ENCODE measurements at regions not wholly inside any gene's neighbourhood (a gene's known extent, or its start where the extent isn't known, plus 50 kb on each side); places are given as distances from the start of the nearest gene placed in this dataset.

DNA sequence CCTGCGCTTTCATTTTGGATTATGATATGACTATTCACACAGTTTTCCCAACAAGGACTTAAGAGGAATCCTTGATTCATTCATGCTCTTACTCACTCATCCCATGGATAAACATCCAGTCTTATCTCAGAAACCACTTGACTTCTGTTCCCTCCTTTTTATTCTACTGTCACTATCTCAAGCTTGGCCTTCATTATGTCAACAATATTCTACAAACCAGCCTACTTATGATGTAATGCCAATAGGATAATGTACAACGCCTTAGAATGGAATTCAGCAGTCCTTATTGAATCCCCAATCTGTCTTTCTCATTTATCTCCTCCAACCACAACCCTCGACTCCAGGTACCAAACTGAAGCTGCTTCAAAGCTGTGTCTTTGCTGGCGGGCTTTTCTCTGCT lies 448.5 kb downstream of the PDZRN4 start:
- Mint-ChIP-seq H3K9me3 (peaks cover 18% of the 10 kb centered on the region), H3K4me1 (no peaks in the 10 kb centered on the region), H3K4me3 (no peak overlapping the region), H3K27me3 (ENCODE audit: low read depth) (no peaks in the 10 kb centered on the region; the same call in 1 of the 2 replicates), H3K36me3 (peaks cover 10% of the 10 kb centered on the region), H3K27ac (no peak overlapping the region)
- POLR2A ChIA-PET, result no interaction called here
- CTCF ChIA-PET, result no interaction called here
- ATAC-seq (no peak), DNase-seq (ENCODE audit: low spot score) (no peak)
- TF ChIP-seq, protein P1, sequence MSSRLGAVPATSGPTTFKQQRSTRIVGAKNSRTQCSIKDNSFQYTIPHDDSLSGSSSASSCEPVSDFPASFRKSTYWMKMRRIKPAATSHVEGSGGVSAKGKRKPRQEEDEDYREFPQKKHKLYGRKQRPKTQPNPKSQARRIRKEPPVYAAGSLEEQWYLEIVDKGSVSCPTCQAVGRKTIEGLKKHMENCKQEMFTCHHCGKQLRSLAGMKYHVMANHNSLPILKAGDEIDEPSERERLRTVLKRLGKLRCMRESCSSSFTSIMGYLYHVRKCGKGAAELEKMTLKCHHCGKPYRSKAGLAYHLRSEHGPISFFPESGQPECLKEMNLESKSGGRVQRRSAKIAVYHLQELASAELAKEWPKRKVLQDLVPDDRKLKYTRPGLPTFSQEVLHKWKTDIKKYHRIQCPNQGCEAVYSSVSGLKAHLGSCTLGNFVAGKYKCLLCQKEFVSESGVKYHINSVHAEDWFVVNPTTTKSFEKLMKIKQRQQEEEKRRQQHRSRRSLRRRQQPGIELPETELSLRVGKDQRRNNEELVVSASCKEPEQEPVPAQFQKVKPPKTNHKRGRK (CRISPR knock-in tag; IDR thresholded peaks at IDR 0.05; ENCODE audit: borderline replicate concordance), result no peak
- TF ChIP-seq, protein P2, sequence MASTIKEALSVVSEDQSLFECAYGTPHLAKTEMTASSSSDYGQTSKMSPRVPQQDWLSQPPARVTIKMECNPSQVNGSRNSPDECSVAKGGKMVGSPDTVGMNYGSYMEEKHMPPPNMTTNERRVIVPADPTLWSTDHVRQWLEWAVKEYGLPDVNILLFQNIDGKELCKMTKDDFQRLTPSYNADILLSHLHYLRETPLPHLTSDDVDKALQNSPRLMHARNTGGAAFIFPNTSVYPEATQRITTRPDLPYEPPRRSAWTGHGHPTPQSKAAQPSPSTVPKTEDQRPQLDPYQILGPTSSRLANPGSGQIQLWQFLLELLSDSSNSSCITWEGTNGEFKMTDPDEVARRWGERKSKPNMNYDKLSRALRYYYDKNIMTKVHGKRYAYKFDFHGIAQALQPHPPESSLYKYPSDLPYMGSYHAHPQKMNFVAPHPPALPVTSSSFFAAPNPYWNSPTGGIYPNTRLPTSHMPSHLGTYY (CRISPR knock-in tag; IDR thresholded peaks at IDR 0.05), result no peak
- TF ChIP-seq ZNF219 (CRISPR knock-in tag; IDR thresholded peaks at IDR 0.05; ENCODE audit: borderline replicate concordance), result no peak
- no peak for TF ChIP-seq ZNF416 (CRISPR knock-in tag; IDR thresholded peaks at IDR 0.05)
- no peak for TF ChIP-seq GRHL2 (CRISPR knock-in tag; IDR thresholded peaks at IDR 0.05; ENCODE audit: insufficient replicate concordance, severe bottlenecking)
- TF ChIP-seq, protein P3, sequence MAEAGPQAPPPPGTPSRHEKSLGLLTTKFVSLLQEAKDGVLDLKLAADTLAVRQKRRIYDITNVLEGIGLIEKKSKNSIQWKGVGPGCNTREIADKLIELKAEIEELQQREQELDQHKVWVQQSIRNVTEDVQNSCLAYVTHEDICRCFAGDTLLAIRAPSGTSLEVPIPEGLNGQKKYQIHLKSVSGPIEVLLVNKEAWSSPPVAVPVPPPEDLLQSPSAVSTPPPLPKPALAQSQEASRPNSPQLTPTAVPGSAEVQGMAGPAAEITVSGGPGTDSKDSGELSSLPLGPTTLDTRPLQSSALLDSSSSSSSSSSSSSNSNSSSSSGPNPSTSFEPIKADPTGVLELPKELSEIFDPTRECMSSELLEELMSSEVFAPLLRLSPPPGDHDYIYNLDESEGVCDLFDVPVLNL (CRISPR knock-in tag; IDR thresholded peaks at IDR 0.05; ENCODE audit: borderline replicate concordance, low read depth), result no peak
- no peak for TF ChIP-seq RORB (CRISPR knock-in tag; IDR thresholded peaks at IDR 0.05)
- no peak for TF ChIP-seq GTF2I (CRISPR knock-in tag; conservative IDR thresholded peaks at IDR 0.05)
- TF ChIP-seq HMGA2 (CRISPR knock-in tag; IDR thresholded peaks at IDR 0.05), result no peak
- TF ChIP-seq ZNF317 (CRISPR knock-in tag; IDR thresholded peaks at IDR 0.05; ENCODE audit: borderline replicate concordance, low read depth), result no peak
- TF ChIP-seq, protein P4, sequence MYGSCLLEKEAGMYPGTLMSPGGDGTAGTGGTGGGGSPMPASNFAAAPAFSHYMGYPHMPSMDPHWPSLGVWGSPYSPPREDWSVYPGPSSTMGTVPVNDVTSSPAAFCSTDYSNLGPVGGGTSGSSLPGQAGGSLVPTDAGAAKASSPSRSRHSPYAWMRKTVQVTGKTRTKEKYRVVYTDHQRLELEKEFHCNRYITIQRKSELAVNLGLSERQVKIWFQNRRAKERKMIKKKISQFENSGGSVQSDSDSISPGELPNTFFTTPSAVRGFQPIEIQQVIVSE (CRISPR knock-in tag; IDR thresholded peaks at IDR 0.05; ENCODE audit: borderline replicate concordance), result no peak
- no peak for TF ChIP-seq JUN (CRISPR knock-in tag; IDR thresholded peaks at IDR 0.05)
- TF ChIP-seq MYBL2 (CRISPR knock-in tag; IDR thresholded peaks at IDR 0.05), result no peak
- TF ChIP-seq, protein P5, sequence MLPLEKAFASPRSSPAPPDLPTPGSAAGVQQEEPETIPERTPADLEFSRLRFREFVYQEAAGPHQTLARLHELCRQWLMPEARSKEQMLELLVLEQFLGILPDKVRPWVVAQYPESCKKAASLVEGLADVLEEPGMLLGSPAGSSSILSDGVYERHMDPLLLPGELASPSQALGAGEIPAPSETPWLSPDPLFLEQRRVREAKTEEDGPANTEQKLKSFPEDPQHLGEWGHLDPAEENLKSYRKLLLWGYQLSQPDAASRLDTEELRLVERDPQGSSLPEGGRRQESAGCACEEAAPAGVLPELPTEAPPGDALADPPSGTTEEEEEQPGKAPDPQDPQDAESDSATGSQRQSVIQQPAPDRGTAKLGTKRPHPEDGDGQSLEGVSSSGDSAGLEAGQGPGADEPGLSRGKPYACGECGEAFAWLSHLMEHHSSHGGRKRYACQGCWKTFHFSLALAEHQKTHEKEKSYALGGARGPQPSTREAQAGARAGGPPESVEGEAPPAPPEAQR (CRISPR knock-in tag; IDR thresholded peaks at IDR 0.05), result no peak

DNA sequence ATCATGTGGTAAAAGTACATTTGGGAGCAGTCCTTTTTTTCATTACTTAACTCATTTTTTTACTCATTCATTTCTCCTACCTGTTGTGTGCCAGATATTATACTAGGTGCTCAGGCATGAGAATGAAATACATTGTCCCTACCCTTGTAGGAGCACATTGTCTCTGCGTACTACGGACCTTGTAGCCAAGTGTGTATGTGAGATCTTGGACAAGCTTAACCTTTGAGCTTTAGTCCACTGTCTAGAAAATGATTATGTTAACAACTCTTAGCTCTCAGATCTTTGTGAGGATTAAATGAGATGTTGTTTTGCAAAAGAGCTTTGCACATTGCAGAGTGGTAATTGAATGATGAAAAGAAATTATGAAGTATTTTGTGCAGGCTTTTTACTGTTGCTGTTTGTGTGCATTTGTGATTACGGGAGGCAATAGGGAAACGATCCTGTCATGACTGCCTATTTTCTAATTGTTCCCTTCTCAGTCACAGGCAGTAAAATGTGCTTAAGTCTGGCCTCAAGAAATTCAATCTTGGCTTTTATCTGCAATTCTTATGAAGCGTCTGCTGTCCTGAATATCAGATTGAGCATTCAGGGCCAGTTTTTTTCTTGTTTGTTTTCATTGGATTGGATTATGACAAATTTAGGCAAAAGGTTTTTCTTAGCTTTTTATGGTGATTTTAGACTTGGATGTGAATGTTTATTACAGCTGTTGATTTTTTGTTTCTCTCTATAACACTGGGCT lies 447.7 kb downstream of the PDZRN4 start:
- H3K4me3 Mint-ChIP-seq, result no peak overlapping the region
- H3K9me3 Mint-ChIP-seq, result peaks cover 26% of the 10 kb centered on the region
- H3K36me3 Mint-ChIP-seq, result peaks cover 17% of the 10 kb centered on the region
- H3K27ac Mint-ChIP-seq, result no peak overlapping the region
- no peaks in the 10 kb centered on the region for H3K4me1 Mint-ChIP-seq
- H3K27me3 Mint-ChIP-seq (ENCODE audit: low read depth), result no peaks in the 10 kb centered on the region; the same call in 1 of the 2 replicates
- POLR2A ChIA-PET, result no interaction called here
- CTCF ChIA-PET, result no interaction called here
- ATAC-seq (no peak), DNase-seq (ENCODE audit: low spot score) (no peak)
- TF ChIP-seq, protein P6, sequence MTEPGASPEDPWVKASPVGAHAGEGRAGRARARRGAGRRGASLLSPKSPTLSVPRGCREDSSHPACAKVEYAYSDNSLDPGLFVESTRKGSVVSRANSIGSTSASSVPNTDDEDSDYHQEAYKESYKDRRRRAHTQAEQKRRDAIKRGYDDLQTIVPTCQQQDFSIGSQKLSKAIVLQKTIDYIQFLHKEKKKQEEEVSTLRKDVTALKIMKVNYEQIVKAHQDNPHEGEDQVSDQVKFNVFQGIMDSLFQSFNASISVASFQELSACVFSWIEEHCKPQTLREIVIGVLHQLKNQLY (CRISPR knock-in tag; IDR thresholded peaks at IDR 0.05), result no peak
- TF ChIP-seq CBFB (CRISPR knock-in tag; IDR thresholded peaks at IDR 0.05; ENCODE audit: low read depth), result no peak
- TF ChIP-seq RORB (CRISPR knock-in tag; IDR thresholded peaks at IDR 0.05), result no peak
- TF ChIP-seq ZNF671 (CRISPR knock-in tag; IDR thresholded peaks at IDR 0.05), result no peak
- TF ChIP-seq, protein P7, sequence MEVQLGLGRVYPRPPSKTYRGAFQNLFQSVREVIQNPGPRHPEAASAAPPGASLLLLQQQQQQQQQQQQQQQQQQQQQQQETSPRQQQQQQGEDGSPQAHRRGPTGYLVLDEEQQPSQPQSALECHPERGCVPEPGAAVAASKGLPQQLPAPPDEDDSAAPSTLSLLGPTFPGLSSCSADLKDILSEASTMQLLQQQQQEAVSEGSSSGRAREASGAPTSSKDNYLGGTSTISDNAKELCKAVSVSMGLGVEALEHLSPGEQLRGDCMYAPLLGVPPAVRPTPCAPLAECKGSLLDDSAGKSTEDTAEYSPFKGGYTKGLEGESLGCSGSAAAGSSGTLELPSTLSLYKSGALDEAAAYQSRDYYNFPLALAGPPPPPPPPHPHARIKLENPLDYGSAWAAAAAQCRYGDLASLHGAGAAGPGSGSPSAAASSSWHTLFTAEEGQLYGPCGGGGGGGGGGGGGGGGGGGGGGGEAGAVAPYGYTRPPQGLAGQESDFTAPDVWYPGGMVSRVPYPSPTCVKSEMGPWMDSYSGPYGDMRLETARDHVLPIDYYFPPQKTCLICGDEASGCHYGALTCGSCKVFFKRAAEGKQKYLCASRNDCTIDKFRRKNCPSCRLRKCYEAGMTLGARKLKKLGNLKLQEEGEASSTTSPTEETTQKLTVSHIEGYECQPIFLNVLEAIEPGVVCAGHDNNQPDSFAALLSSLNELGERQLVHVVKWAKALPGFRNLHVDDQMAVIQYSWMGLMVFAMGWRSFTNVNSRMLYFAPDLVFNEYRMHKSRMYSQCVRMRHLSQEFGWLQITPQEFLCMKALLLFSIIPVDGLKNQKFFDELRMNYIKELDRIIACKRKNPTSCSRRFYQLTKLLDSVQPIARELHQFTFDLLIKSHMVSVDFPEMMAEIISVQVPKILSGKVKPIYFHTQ (CRISPR knock-in tag; IDR thresholded peaks at IDR 0.05), result no peak
- TF ChIP-seq HMGA2 (CRISPR knock-in tag; IDR thresholded peaks at IDR 0.05), result no peak
- no peak for TF ChIP-seq ZNF423 (CRISPR knock-in tag; IDR thresholded peaks at IDR 0.05)
- TF ChIP-seq, protein P8, sequence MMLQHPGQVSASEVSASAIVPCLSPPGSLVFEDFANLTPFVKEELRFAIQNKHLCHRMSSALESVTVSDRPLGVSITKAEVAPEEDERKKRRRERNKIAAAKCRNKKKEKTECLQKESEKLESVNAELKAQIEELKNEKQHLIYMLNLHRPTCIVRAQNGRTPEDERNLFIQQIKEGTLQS (CRISPR knock-in tag; conservative IDR thresholded peaks at IDR 0.05), result no peak
- TF ChIP-seq, protein P9, sequence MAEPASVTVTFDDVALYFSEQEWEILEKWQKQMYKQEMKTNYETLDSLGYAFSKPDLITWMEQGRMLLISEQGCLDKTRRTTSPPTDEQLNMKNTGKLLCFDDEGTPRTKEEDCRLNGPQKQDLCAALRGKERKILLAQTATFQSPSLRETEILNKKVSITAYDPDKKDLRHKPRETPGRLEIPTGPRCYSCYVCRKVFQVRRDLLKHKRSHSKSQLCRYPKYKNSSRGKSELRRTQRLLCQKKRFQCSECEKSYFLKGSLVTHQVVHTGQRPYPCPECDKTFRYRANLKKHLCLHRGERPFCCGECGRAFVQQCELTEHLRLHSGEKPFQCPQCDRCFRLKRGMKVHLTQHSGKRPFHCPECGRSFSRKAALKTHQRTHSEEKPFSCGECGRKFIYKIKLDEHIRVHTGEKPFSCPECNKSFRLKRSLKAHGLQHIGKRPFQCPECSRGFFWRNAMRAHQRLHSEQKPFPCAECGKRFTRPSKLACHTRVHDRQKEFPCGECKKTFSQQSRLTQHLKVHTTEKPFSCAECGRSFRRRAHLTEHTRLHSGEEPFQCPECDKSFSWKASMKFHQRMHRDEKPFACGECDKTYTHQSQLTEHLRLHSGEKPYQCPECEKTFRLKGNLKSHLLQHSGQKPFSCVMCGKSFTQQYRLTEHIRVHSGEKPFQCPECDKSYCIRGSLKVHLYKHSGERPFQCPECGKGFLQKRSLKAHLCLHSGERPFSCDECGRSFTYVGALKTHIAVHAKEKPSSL (CRISPR knock-in tag; conservative IDR thresholded peaks at IDR 0.05), result no peak
- TF ChIP-seq KAT7 (CRISPR knock-in tag; IDR thresholded peaks at IDR 0.05; ENCODE audit: borderline replicate concordance), result no peak

All from WTC11 (cell line).